Activated naive CD8-positive, alpha-beta T cell treated with anti-CD3 and anti-CD28 coated beads, Interleukin-2, amount 50 U/mL, for 16 hours (primary cell): ENCODE measurements at regions not wholly inside any gene's neighbourhood (a gene's known extent, or its start where the extent isn't known, plus 50 kb on each side); places are given as distances from the start of the nearest gene placed in this dataset.
"Not testable (repeated sequence)": the region's sequence is repeated elsewhere in the genome, so short reads cannot be mapped to it uniquely, and the experiment has no call there.

Source experiments
- DNase-seq: peaks from one replicate; pipeline ENCODE4 v3.0.0-alpha.2; 2020; ENCODE audit warnings: low read depth, low spot score

- no peak for DNase-seq
Observed at GRCh38 chr2:234374736-234375135, 122.1 kb downstream of the ARL4C start.

- no peak for DNase-seq
Observed at GRCh38 chr2:234374150-234374508, 122.8 kb downstream of the ARL4C start.

GRCh38 chr2:234373481-234374149 is 123.3 kb downstream of the ARL4C start:
- DNase-seq = no peak

DNA sequence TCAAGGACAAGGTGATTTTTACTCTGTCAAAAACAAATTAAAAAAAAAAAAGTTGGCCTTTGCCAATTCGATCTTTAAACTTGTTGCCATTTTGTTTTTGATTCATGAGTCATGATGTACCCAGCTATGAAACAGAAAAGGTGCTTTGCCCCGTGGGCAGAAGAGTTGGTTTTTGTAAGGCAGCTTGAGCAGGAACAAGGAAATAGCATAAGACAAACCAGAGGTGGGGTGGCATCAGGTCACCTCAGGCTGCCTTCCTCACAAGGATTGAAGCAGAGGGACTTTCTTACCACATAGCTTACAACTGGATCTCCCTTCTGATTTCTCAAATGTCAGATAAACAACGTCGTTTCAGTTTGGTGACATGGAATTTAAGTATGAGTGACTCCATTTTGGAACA is 123.8 kb downstream of the ARL4C start:
- DNase-seq = no peak

DNA sequence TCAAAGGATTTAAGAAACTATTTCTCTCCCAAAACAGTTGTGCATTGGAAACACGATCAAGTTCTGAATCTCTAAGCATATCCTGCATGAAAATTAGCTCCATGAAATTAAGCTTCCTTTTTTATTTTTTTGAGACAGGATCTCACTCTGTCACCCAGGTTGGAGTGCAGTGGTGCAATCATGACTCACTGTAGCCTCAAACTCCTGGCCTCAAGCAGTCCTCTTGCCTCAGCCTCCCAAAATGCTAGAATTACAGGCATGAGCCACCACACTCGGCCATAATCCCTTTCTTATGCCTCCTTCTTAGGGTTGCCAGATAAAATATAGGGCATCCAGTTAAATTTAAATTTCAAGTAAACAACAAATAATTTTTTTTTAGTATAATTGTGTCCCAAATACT is 124.4 kb downstream of the ARL4C start:
- DNase-seq = no peak

GRCh38 chr2:234368861-234369261 is 128.0 kb downstream of the ARL4C start:
- DNase-seq = no peak

DNA sequence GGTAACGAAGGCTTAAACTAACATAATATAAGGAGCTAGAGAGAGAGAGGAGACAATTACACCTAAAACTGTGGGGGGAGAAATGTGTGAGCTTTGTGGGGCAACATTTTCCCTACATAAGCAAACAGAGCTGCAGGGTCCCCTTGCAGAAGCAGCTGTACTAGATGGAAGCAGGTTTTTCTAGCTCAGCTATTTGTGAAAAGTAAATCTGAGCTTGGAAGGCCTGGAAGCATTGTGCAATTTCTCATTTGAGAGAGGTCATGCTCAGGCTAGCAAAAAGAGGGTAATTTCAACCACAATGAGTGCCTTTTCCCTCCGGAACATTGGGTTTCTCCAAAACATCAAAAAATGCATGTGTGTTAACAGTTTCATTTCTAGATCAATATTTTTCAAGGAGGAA is 130.0 kb downstream of the ARL4C start:
- DNase-seq = no peak

DNA sequence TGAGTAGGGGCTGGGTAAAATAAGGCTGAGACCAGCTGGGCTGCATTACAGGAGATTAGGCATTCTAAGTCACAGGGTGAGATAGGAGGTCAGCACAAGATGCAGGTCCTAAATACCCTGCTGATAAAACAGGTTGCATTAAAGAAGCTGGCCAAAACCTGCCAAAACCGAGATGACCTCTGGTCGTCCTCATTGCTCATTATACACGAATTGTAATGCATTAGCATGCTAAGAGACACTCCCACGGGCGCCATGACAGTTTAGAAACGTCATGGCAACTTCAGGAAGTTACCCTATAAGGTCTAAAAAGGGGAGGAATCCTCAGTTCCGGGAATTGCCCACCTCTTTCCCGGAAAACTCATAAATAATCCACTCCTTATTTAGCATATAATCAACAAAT is 132.2 kb downstream of the ARL4C start:
- no peak for DNase-seq

DNA sequence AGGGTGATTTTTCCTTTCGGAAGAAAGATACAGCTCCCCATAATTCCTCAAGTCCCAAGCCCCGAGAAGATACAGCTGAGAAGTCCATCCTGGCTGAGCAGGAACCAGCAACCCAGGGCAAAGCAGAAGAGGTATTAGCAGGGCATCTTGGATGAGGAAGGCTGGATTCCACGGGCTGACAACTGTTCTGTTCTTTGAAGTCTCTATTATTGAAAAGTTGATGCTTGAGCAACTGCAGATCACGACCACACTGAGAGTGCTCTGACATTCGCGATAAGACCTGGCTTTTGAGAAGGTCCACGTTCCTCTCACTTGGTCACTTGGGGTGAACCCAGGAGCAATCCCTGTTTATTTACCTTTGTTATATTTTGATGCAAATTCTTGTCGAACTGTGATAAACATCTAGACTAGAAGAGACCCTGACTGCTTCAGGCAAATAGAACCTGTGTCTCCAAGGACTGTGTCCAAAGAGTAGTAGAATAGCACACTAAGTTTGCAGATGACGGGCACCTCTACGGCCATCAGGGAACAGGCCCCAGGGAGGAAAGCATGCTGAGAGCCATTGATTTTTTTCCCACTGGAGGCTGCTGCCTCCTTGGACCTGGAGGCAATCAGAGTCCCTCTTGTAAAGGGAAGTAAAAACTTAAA is 133.1 kb downstream of the ARL4C start:
- DNase-seq = no peak

DNA sequence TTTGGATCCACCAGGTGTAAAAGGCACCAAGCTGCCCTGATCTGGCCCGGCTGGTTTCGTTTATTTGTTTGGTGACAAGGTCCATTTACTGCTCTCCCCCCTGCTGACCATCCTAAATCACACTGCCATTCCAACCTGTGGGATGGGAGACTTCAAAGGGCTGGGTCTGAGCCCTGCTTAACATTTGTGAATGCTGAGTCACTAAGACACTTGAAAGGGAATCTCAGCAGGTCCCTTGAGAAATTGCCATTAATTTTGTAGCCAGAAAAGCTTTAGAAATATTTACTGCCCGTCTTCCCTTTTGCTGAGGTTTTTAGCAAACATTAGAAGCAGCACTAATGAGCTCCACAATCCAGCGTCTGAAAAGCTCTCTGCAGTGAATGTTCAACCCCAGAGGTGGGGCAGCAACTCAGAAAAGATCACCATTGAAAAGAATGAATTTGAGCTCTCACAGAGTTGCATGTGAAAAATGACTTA is 133.8 kb downstream of the ARL4C start:
- no peak for DNase-seq

GRCh38 chr2:234360313-234360975 is 136.4 kb downstream of the ARL4C start:
- DNase-seq = not testable (repeated sequence)

DNA sequence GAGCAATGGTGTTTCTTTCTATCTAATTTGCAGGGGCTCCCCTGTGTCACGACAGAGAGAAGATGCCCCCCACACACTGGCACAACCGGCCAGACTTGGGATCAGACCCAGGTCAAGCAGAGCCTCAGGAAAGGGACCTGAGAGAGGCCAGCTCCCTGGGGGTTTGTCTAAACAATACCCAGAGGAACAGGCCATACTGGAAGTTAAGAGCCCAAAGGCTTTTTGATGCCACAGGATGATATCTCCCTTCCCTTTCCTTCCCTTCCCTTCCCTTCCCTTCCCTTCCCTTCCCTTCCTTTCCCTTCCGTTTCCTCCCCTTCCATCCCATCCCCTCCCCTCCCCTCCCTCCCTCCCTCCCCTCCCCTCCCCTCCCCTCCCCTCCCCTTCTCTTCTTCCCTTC is 139.2 kb downstream of the ARL4C start:
- DNase-seq = no peak

GRCh38 chr2:234355808-234356365 is 141.0 kb downstream of the ARL4C start:
- DNase-seq = no peak

DNA sequence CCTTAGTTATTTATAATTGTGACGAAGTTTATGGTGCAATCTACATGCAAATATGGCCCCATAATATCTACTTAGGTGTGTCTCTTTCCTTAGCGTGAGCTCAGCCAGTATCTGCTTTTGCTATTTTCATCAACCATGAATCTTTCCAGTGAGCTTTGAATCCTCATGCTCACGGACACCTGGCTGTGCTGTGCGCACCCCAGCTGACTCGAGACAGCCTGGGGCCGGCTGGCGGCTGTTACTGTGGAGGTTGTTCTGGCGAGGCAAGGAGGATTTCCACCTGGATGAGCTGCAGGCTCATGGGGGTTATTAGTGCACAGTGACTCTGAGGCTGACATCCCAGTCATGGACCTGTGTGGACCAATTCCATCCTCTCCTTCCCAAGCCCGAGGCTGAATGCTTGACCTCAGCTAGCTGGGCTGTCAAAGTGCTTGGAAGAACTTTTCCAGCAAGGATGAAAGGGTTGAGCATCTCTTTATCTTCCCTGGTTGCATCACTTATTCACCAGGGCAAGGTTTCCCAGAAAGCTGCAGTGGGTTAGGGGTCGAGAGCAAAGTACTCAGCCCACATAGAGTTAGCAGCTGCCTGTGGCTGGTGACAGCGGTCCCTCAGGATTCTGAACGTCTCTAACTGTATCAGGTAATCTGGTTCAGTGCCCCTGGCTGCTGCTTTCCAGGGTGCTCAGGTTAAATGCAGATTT is 141.7 kb downstream of the ARL4C start:
- DNase-seq = no peak

DNA sequence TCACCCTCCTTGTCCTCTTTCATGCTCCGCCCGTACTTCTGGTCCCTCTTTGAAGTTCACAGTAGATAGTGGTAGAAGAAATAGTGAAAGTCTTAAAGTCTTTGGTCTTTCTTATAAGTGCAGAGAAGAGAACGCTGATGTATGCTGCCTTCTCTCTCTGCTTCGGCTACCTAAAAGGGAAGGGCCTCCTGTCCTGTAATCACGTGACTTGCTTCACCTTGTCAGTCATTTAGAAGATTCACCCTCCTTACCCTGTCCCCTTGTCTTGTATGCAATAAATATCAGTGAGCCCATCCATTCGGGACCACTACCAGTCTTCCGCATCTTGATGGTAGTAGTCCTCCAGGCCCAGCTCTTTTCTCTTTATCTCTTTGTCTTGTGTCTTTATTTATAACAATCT is 144.6 kb downstream of the ARL4C start:
- no peak for DNase-seq

- not testable (repeated sequence) for DNase-seq
Observed at GRCh38 chr2:234351866-234352265, 145.0 kb downstream of the ARL4C start.

GRCh38 chr2:234348081-234348480 is 148.8 kb downstream of the ARL4C start:
- DNase-seq = no peak

DNA sequence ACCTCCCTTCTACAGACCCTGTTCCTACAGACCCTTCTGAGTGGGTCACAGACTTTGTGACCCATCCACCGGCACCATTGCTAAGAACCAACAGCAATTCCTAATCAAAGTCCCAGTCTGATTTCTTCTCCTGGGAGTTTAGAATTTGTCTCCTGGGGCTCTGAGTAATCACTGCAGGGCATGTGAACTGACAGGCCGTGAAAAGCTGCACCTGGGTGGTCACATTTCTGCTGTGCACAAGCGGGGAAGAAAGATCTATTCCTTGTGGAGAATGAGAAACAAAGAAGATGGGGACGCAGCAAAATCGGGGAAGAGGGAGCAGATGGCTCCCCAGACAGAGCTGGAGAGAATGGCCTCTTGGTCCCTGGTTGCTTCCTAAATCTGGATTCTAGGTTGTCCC is 151.0 kb downstream of the ARL4C start:
- no peak for DNase-seq

GRCh38 chr2:234344012-234344411 is 152.9 kb downstream of the ARL4C start:
- DNase-seq = no peak

DNA sequence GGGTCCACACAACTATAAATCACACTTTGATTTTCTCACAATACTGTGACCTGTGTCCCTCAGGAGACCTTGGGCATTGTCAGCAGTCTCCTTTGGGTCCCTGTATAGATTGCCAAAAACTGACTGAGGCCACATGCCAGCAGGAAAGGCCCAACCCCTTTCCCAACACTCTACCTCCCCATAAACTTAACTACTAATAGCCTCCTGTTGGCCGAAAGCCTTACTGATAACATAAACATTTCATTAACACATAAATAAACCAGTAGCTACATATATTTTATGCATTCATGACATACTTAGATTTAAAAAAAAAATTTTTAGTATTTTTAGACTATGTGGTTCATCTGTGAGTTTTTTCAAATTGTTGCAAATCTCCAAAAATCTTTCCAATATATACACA is 153.5 kb downstream of the ARL4C start:
- DNase-seq = no peak

GRCh38 chr2:234341306-234341985 is 155.4 kb downstream of the ARL4C start:
- DNase-seq = no peak

DNA sequence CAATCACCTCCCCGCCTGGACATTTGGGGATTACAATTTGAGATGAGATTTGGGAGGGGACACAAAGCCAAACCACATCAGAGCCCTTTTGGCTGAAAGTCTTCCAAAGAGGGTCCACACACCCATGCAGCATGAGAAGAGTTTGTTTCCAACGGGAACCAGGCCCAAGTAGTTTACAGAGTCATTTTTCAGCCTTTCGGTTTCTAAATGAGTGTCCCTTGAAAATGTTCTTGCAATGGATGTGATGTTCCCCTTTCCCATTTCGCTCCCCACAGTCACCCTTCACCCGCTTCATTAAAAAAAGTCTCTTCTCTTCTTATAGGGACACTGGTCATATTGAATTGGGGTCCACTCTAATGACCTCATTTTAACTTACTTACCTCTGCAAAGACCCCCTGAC is 157.4 kb downstream of the ARL4C start:
- DNase-seq = no peak
